GM12873 (cell line): ENCODE measurements at regions not wholly inside any gene's neighbourhood (a gene's known extent, or its start where the extent isn't known, plus 50 kb on each side); places are given as distances from the start of the nearest gene placed in this dataset.

Experiments
- CTCF ChIP-seq: IDR thresholded peaks from 2 replicates; pipeline ENCODE4 v1.5.1; 2012; ENCODE audit warnings: low read depth, mild to moderate bottlenecking, moderate library complexity, low read length, control low read depth; ENCODE audit not compliant: insufficient read depth; ENCODE audit errors: missing control alignments

DNA sequence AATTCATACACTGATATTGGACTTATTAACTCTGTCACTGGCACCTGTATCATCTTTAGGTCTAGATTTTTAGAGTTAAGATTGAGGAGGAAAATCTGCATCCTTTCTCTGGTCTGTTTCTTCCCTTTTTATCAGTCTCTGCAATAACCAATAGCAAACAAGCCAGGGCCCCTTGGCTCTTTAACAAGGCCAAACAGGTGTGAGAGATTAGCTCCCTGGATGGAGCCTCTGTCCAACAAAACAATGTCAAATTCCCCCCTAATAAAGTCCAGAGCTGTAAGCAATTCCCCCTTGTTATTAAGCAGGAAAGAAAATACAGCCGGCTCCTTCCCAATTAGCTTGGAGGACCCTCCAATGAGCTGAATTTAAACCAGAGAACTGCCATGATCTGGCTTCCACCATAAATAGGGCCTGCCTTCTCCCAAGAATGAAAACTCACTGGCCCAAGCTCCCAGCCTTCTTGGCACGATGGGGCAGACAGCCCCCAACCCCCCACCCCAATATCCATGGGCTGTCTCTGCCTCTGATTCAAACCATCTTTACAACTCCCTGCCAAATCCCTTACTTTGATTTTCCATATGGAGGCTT is 56.1 kb upstream of the SOX9 start:
- no peak for TF ChIP-seq CTCF

DNA sequence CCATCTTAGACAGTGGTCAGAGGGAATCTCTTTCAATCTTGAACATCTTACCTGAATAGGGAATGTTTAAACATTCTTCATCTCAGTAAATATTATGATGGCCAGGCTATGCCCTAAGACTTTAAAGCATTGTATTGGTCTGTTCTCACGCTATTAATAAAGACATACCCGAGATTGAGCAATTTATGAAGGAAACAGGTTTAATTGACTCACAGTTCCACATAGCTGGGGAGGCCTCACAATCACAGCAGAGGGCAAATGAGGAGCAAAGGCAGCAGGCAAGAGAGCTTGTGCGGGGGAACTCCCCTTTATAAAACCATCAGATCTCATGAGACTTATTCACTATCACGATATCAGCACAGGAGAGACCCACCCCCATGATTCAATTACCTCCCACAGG is 55.3 kb upstream of the SOX9 start:
- TF ChIP-seq CTCF: no peak

- TF ChIP-seq CTCF: no peak
Measured at GRCh38 chr17:72068643-72069042, 52.2 kb upstream of the SOX9 start.

DNA sequence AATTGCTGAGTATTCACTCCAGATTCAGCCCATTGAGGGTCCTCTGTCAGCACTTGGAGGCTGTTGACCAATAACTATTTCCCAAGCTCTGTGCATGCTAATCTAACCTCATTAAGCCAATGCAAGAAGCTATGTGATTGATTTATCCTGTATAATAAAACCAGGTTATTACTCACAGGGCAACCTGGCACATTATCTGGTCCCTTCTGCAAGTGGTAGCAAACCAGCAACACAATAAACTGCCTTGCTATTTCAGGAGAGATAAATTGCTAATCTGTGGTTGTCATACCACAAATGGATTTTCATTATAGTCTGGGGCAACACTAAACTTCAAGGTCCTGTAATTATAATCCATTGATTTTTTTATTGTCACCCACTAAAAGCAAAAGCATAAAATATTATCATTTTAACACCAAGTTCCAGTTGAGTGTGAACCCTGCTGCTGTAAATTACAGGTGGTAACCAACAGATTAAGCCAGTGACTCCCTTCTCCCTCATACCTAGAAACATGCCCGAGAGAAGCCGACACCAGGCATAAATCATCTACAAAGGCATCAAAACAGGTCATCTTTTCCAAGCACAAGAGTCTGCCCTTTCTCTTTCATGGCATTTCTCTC is 51.1 kb upstream of the SOX9 start:
- no peak for TF ChIP-seq CTCF
